HG03439 (cell line): ENCODE measurements at regions not wholly inside any gene's neighbourhood (a gene's known extent, or its start where the extent isn't known, plus 50 kb on each side); places are given as distances from the start of the nearest gene placed in this dataset.

Experiments used
- ATAC-seq: cut with Tn5 transposase; IDR thresholded peaks from one replicate; pipeline ENCODE4 v1.9.1; 2021; ENCODE audit warnings: mild to moderate bottlenecking, moderate library complexity; ENCODE audit not compliant: unreplicated experiment

DNA sequence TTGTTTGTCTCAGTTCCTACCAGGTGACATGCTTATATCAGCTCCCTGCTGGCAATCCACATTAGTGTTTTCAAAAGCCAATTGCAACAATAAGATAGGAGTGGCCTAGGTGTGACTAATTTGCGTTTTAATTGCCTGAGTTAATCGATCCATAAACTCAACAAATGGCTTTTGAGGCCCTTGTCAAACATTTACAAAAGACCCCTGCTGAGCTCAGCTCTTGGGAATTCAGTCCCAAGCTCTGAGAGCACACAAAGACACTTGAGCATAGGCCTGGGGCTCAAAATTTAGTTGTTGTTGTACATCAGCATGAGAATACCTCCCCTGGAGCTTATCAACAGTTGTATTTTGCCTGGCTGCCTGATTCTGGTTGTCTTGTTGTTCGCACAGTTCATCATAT is 1134.4 kb upstream of the TSPY4 start:
- ATAC-seq: no peak

- no peak for ATAC-seq
Measured at GRCh38 chrY:8241144-8241543, 1096.1 kb upstream of the TSPY4 start.

- ATAC-seq: no peak
Measured at GRCh38 chrY:8273807-8274206, 1063.5 kb upstream of the TSPY4 start.

- no peak for ATAC-seq
Measured at GRCh38 chrY:8305021-8305420, 1032.2 kb upstream of the TSPY4 start.

DNA sequence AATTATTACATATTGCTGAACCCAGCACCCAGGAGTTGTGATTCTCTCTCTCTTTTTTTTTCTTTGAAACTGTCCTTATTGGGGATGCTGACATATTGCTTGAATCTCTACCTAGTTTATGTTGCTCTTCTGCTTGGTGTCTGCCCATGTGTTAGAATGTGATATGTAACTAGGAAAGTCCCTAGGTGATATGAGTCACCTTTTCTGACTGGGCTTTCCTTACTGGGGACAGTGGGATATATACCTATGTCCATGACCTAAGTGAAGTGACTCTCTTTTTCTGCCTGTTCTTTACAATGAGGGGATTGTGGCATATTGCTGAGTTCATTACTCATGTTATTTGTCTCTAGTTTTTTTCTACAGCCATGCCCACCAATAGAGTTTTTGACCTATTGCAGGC is 1013.2 kb upstream of the TSPY4 start:
- no peak for ATAC-seq

- ATAC-seq: no peak
Measured at GRCh38 chrY:8326944-8327343, 1010.3 kb upstream of the TSPY4 start.

DNA sequence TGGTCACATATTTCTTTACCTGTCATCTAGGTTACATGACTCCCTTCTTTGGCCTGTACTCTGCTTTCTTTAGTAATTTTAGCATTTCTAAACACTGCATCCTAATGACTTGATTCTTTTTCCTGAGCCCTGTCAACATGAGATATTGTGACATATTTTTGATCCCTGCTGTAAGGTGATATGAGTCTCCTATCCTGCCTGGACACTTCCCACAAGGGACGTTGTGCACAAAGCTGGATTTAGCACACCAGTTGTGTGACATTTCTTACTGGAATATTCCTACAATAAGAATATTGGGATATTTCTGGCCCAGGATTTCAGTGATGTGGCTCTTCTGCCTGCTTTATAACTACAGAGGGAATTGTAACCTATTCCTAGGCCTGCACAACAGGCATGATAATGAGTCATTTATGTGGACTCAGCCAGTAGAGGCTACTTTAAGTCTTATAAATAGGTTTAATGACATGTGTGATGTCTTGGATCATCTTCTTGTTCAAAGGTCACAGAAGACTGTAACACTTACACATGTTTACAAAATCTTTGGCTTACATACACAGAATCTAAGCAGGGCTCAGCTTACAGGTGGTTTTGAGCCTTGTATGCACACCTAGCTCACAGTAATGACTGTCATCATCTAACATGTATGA is 1009.4 kb upstream of the TSPY4 start:
- no peak for ATAC-seq

DNA sequence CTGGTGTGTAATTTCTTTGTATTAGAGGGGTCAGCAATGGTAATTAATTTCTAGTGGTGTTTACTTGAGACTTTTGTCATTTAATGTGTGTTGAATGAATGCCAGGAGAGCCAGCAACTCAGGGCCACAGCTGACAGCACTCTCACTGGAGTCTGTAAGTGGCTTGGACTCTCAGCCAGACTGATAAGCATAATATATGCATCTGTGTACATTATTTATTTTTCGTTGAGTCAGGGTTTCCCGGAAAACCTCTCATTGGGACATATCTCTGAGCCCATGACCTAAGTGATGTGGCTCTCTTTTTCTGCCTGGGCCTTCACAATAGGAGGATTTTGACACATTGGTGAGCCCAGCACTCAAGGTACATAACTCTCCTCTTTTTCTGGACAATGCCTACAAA is 1007.8 kb upstream of the TSPY4 start:
- ATAC-seq: no peak

GRCh38 chrY:8329929-8330328 is 1007.3 kb upstream of the TSPY4 start:
- ATAC-seq: no peak

DNA sequence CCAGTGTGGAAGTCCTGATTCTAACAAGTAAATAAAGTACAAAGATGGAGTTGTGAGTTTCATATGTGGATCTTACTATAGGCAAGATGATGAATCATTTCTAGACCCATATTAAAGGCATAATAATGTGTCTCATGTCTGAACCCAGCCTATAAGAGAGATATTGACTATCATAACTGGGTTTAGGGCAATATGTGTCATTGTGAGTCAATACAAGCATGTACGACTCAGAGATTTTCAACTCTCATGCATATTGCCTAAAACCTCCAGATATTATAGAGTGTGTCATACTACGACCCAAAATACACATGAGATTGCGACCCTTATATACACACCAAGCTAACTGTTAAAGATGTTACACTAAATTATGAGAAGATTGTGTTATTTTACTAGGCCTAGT is 1003.9 kb upstream of the TSPY4 start:
- no peak for ATAC-seq

GRCh38 chrY:8335299-8335835 is 1001.9 kb upstream of the TSPY4 start:
- ATAC-seq: no peak

GRCh38 chrY:8336112-8336774 is 1001.0 kb upstream of the TSPY4 start:
- ATAC-seq: no peak

GRCh38 chrY:8341000-8341399 is 996.3 kb upstream of the TSPY4 start:
- no peak for ATAC-seq

- ATAC-seq: no peak
Measured at GRCh38 chrY:8342173-8342572, 995.1 kb upstream of the TSPY4 start.

- ATAC-seq: no peak
Measured at GRCh38 chrY:8351241-8351640, 986.0 kb upstream of the TSPY4 start.

GRCh38 chrY:8352201-8352600 is 985.1 kb upstream of the TSPY4 start:
- no peak for ATAC-seq

- ATAC-seq: no peak
Measured at GRCh38 chrY:8358161-8358560, 979.1 kb upstream of the TSPY4 start.

- no peak for ATAC-seq
Measured at GRCh38 chrY:8361715-8362114, 975.5 kb upstream of the TSPY4 start.

DNA sequence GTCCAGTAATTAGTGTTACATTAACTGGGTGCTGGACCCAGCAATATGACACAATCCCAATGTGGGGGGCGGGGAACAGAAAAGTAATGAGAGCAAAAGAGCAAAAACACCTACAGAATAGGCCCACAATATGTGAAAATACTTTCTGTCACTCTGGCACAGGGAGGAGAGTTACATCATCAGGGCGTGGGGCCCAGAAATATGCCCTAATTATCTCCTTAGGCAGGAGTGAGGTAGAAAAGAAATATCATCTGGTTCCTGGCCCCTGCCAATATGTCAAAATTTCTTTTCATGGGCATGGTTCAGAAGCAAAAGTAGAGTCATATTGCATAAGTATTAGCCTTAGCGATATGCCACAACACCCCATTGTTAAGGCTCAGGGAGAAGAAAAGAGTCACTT is 959.8 kb upstream of the TSPY4 start:
- no peak for ATAC-seq

- ATAC-seq: no peak
Measured at GRCh38 chrY:8379800-8380199, 957.5 kb upstream of the TSPY4 start.

DNA sequence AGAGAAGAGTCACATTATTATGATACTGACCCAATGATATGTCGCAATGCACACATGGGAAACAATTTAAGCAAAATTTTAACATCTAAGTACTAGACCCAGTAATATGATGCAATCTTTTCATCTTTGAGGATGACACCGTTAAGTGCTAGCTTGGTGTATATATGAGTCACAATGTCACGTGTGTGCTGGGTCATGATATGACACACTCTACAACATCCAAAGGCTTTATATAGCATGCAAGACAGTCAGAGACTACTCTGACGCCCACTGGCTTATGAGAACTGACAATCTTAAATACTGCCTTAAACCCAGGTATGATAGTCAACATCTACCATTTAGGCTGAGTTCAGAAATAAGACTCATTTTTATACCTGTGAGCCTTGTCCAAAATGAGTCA is 955.8 kb upstream of the TSPY4 start:
- ATAC-seq: peak; percentile 79

GRCh38 chrY:8386053-8386452 is 951.2 kb upstream of the TSPY4 start:
- no peak for ATAC-seq

GRCh38 chrY:8388512-8388911 is 948.8 kb upstream of the TSPY4 start:
- ATAC-seq: no peak
